ENCODE measurements at regions not wholly inside any gene's neighbourhood (a gene's known extent, or its start where the extent isn't known, plus 50 kb on each side); places are given as distances from the start of the nearest gene placed in this dataset.

GRCh38 chr12:46499226-46499625 lies 126.7 kb upstream of the SLC38A2 start:
- H3K27ac ChIP-seq (ENCODE audit: insufficient read depth, low read length), result no peak overlapping the region

More at GRCh38 chr12:46499226-46499625, 126.7 kb upstream of the SLC38A2 start:
- H2AFZ ChIP-seq (replicated peaks; ENCODE audit: low read length, poor library complexity), result no peak overlapping the region
- intact Hi-C loops (cut with micrococcal nuclease), result loop anchor here (10.0 kb wide), 2 partner anchors 234 to 436 kb away; partner anchors contain the start of gene SLC38A1
- no peak for TF ChIP-seq CEBPB (IDR thresholded peaks at IDR 0.05; ENCODE audit: low read depth, low read length)
- no peak for TF ChIP-seq BHLHE40 (IDR thresholded peaks at IDR 0.05; ENCODE audit: low read depth, low read length)
- no peak for TF ChIP-seq SMC3 (IDR thresholded peaks at IDR 0.05; ENCODE audit: low read depth, low read length)
- TF ChIP-seq RAD21 (IDR thresholded peaks at IDR 0.05; ENCODE audit: low read length), result no peak
- no peak for TF ChIP-seq FOS (IDR thresholded peaks at IDR 0.05; ENCODE audit: low read depth, low read length)
- no peak for TF ChIP-seq POLR2A (IDR thresholded peaks at IDR 0.05; ENCODE audit: low read depth, low read length)
- TF ChIP-seq RCOR1 (IDR thresholded peaks at IDR 0.05; ENCODE audit: insufficient replicate concordance, low read length), result no peak
- TF ChIP-seq USF2 (IDR thresholded peaks at IDR 0.05; ENCODE audit: low read depth, low read length), result no peak
- no peak for TF ChIP-seq CHD1 (IDR thresholded peaks at IDR 0.05; ENCODE audit: low read depth, low read length)
- TF ChIP-seq MAZ (IDR thresholded peaks at IDR 0.05; ENCODE audit: borderline replicate concordance, low read depth, low read length), result no peak
- TF ChIP-seq MAFK (IDR thresholded peaks at IDR 0.05; ENCODE audit: low read depth, low read length), result no peak
- no peak for TF ChIP-seq NFE2L2 (IDR thresholded peaks at IDR 0.05; ENCODE audit: low read depth, low read length)
- TF ChIP-seq RFX5 (IDR thresholded peaks at IDR 0.05; ENCODE audit: low read depth, low read length), result no peak
- WGBS, 2 experiments (ENCODE audit: extremely low coverage in 2 of 2, insufficient read length in 1 of 2), result no CpG with 5 or more reads among the region's 1 CpG
- H3K4me1 ChIP-seq (ENCODE audit: control insufficient read depth, insufficient read depth, low read length), result peaks cover 11% of the 10 kb centered on the region
- peak overlapping the region; percentile 33; the same call in 1 of the 2 replicates for H3K18ac ChIP-seq (ENCODE audit: low read depth, low read length)
- BruUV-seq (replicated peaks), result no TSS peak
- no peaks in the 10 kb centered on the region for H4K20me1 ChIP-seq (ENCODE audit: insufficient read depth, low read length)
- dilution Hi-C loops (cut with HindIII; ENCODE audit: low sequenced_read_pairs, unreplicated experiment), result no loop called here
- no peak overlapping the region for H3K9ac ChIP-seq (ENCODE audit: low read depth, low read length)
- H2AK9ac ChIP-seq (replicated peaks; ENCODE audit: low read depth, low read length, poor library complexity), result no peak overlapping the region
- H3K56ac ChIP-seq (ENCODE audit: extremely low read depth, insufficient read depth, low read length), result no peak overlapping the region
- in situ Hi-C loops (cut with MboI; ENCODE audit: low sequenced_read_pairs), result loop anchor here (10.0 kb wide), 1 partner anchor 114 kb away; no protein-coding TSS in a partner anchor
- H2BK20ac ChIP-seq (ENCODE audit: low read depth, low read length), result no peak overlapping the region
- POLR2A ChIA-PET (ENCODE audit: unreplicated experiment), result no interaction called here
- peaks cover 3% of the 10 kb centered on the region for H3K9me1 ChIP-seq (ENCODE audit: insufficient read depth, low read length)
- H2BK5ac ChIP-seq (ENCODE audit: low read depth, low read length, poor library complexity, severe bottlenecking), result no peak overlapping the region
- no peak overlapping the region for H2BK120ac ChIP-seq (ENCODE audit: low read depth, low read length)
- no peaks in the 10 kb centered on the region for H3K36me3 ChIP-seq (ENCODE audit: control insufficient read depth, insufficient read depth, low read length)
- no peak overlapping the region for H2AK5ac ChIP-seq (ENCODE audit: low read depth, low read length)
- DNase-seq (no peak), ATAC-seq (ENCODE audit: low read depth) (no peak)
- H3K4me2 ChIP-seq (ENCODE audit: low read depth, low read length), result no peak overlapping the region
- H3K9me3 ChIP-seq (ENCODE audit: control insufficient read depth, insufficient read depth, low read length), result peaks cover 2% of the 10 kb centered on the region; the same call in 1 of the 2 replicates
- no peak overlapping the region for H3K4me3 ChIP-seq (ENCODE audit: insufficient read depth, low read depth, low read length)
- H3K23ac ChIP-seq (ENCODE audit: low read depth, low read length), result no peak overlapping the region
- peak overlapping the region in 1 of 2 experiments; percentile 22; a peak in 1 of 4 replicates for H4K8ac ChIP-seq (ENCODE audit: low read depth in 2 of 2, low read length in 2 of 2)
- H2BK15ac ChIP-seq (ENCODE audit: low read depth, low read length), result no peak overlapping the region; the same call in 2 of the 3 replicates
- CTCF ChIA-PET, result interaction anchor here (1.2 kb wide), 1 partner anchor 90 kb away, joined by 3 read pairs; no protein-coding TSS in a partner anchor
- H4K5ac ChIP-seq (ENCODE audit: low read depth, low read length), result no peak overlapping the region
- no peak overlapping the region; the same call in 1 of the 2 replicates for H3K14ac ChIP-seq (replicated peaks; ENCODE audit: low read depth, low read length)
- no peaks in the 10 kb centered on the region for H3K27me3 ChIP-seq (ENCODE audit: control insufficient read depth, insufficient read depth, low read length)
- no peak overlapping the region for H4K91ac ChIP-seq (ENCODE audit: insufficient read depth, low read depth, low read length)
- H3K79me1 ChIP-seq (ENCODE audit: low read depth in 1 of 2, low read length in 2 of 2), result peaks cover 4 to 8% of the 10 kb centered on the region in 2 experiments; a peak in 2 of 4 replicates
- H3K4ac ChIP-seq (ENCODE audit: low read depth, low read length), result 0 out of 2 replicates have a peak overlapping the region, but pooled peaks have one; percentile 17

All from IMR-90 (cell line).